ENCODE measurements at regions not wholly inside any gene's neighbourhood (a gene's known extent, or its start where the extent isn't known, plus 50 kb on each side); places are given as distances from the start of the nearest gene placed in this dataset.

DNA sequence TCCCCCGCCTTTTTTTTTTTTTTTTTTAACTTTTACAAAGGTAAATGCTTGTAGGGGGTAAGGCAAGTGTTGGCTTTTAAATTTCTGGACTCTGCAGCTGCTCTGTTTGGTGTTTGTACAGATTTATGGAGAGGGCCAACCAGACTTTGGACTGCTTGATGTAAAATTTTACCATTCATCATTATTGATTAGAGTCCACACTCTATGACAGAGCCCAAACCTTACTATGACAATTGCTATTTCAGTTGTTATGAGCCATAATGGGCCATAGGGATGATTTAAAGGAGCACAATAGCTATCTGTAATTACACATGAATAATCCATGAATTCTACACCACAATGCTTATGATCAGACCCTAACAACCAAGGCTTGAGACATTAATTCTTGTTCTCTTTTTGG is 867.2 kb downstream of the NR2F1-AS1 start:
- Histone ChIP-seq H3K4me3 (no peak overlapping the region), H3K4me1 (no peaks in the 10 kb centered on the region), H3K9me3 (no peaks in the 10 kb centered on the region), H3K27me3 (replicated peaks in 1 of 7) (no peaks in the 10 kb centered on the region), H3K27ac (no peak overlapping the region), H3K36me3 (no peaks in the 10 kb centered on the region)
- intact Hi-C loops (cut with DNase I; ENCODE audit: low total_unique reads): no loop called here
- no peak for DNase-seq
- no peak for TF ChIP-seq POLR2AphosphoS5 (IDR thresholded peaks at IDR 0.05)
- TF ChIP-seq CTCF (IDR thresholded peaks at IDR 0.05 in 8 of 11, conservative IDR thresholded peaks at IDR 0.05 in 3 of 11): no peak
- no peak for TF ChIP-seq POLR2A (IDR thresholded peaks at IDR 0.05)
- WGBS, 5 donors: 38 to 82% (median 63%) methylated on average over 1 of the region's 1 CpG

- 60 to 71% (median 67%) methylated on average over 8 of the region's 8 CpGs for WGBS, 5 donors
- Histone ChIP-seq H3K27ac (no peak overlapping the region), H3K36me3 (no peaks in the 10 kb centered on the region), H3K27me3 (replicated peaks in 1 of 7) (no peaks in the 10 kb centered on the region), H3K4me1 (no peaks in the 10 kb centered on the region), H3K9me3 (no peaks in the 10 kb centered on the region), H3K4me3 (no peak overlapping the region)
- no peak for TF ChIP-seq POLR2AphosphoS5 (IDR thresholded peaks at IDR 0.05)
- TF ChIP-seq CTCF (IDR thresholded peaks at IDR 0.05 in 8 of 11, conservative IDR thresholded peaks at IDR 0.05 in 3 of 11): no peak
- TF ChIP-seq POLR2A (IDR thresholded peaks at IDR 0.05): no peak
- DNase-seq: no peak
- intact Hi-C loops (cut with DNase I; ENCODE audit: low total_unique reads): no loop called here
Observed at GRCh38 chr5:92713335-92713743, 867.7 kb downstream of the NR2F1-AS1 start.

DNA sequence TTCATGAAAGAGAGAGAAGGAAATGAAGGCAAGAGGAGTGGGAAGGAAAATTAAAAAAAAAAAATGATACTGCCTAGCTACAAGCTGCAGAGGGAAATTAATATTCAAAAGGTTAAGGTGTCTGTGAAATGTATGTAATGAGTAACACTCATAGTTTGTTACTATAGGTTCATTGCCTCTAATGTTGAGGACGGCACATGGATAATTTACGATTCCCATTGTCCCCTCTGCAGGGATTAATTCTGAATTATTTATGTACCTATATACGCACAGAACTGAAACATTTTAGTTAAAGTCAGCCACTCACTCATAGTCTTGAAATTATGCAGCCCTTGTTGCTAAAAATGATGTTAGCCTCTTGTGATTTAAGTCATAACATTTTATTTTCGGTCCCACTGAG is 869.1 kb downstream of the NR2F1-AS1 start:
- no peak overlapping the region for H3K27ac ChIP-seq
- no peaks in the 10 kb centered on the region for H3K4me1 ChIP-seq
- DNase-seq: no peak
- WGBS, 5 donors: 75 to 87% (median 80%) methylated on average over 4 of the region's 4 CpGs
- intact Hi-C loops (cut with DNase I; ENCODE audit: low total_unique reads): no loop called here
- H3K36me3 ChIP-seq: no peaks in the 10 kb centered on the region
- H3K9me3 ChIP-seq: no peaks in the 10 kb centered on the region
- H3K27me3 ChIP-seq (replicated peaks in 1 of 7): no peaks in the 10 kb centered on the region
- TF ChIP-seq POLR2AphosphoS5 (IDR thresholded peaks at IDR 0.05) (no peak), POLR2A (IDR thresholded peaks at IDR 0.05) (no peak), CTCF (IDR thresholded peaks at IDR 0.05 in 8 of 11, conservative IDR thresholded peaks at IDR 0.05 in 3 of 11) (no peak)
- H3K4me3 ChIP-seq: no peak overlapping the region

- H3K36me3 ChIP-seq: no peaks in the 10 kb centered on the region
- H3K4me3 ChIP-seq: no peak overlapping the region
- TF ChIP-seq CTCF (IDR thresholded peaks at IDR 0.05 in 8 of 11, conservative IDR thresholded peaks at IDR 0.05 in 3 of 11): no peak
- TF ChIP-seq POLR2A (IDR thresholded peaks at IDR 0.05): no peak
- no peak for TF ChIP-seq POLR2AphosphoS5 (IDR thresholded peaks at IDR 0.05)
- H3K27ac ChIP-seq: no peak overlapping the region
- no peak for DNase-seq
- intact Hi-C loops (cut with DNase I; ENCODE audit: low total_unique reads): no loop called here
- H3K4me1 ChIP-seq: no peaks in the 10 kb centered on the region
- no peaks in the 10 kb centered on the region for H3K9me3 ChIP-seq
- H3K27me3 ChIP-seq (replicated peaks in 1 of 7): no peaks in the 10 kb centered on the region
Observed at GRCh38 chr5:92704590-92704989, 876.4 kb downstream of the NR2F1-AS1 start.

All from spleen (tissue), 11 donors.